Fibroblast of villous mesenchyme (primary cell): ENCODE measurements at regions not wholly inside any gene's neighbourhood (a gene's known extent, or its start where the extent isn't known, plus 50 kb on each side); places are given as distances from the start of the nearest gene placed in this dataset.
"Not testable (repeated sequence)": the region's sequence is repeated elsewhere in the genome, so short reads cannot be mapped to it uniquely, and the experiment has no call there.

Source experiments
- DNase-seq: peaks from one replicate; pipeline ENCODE4 v3.0.0-alpha.2; 2010; ENCODE audit warnings: low read depth
- H3K4me3 ChIP-seq: 2 replicates; pipeline ENCODE4 v1.5.1; 2011; ENCODE audit warnings: low read depth, mild to moderate bottlenecking, low read length
- CTCF ChIP-seq: IDR thresholded peaks from 2 replicates; pipeline ENCODE4 v1.5.1; 2012; ENCODE audit warnings: low read depth, mild to moderate bottlenecking, low read length; ENCODE audit not compliant: insufficient read depth

- no peak for DNase-seq
- TF ChIP-seq CTCF = no peak
- no peak overlapping the region for H3K4me3 ChIP-seq
Measured at GRCh38 chr11:114799476-114799875, 121.1 kb downstream of the NXPE2 start.

GRCh38 chr11:114801773-114802172 is 123.4 kb downstream of the NXPE2 start:
- no peak overlapping the region for H3K4me3 ChIP-seq
- TF ChIP-seq CTCF = no peak
- no peak for DNase-seq

GRCh38 chr11:114802878-114803277 is 124.6 kb downstream of the NXPE2 start:
- TF ChIP-seq CTCF = no peak
- no peak for DNase-seq
- no peak overlapping the region for H3K4me3 ChIP-seq

GRCh38 chr11:114805431-114805830 is 127.1 kb downstream of the NXPE2 start:
- not testable (repeated sequence) for H3K4me3 ChIP-seq, DNase-seq

- no peak overlapping the region for H3K4me3 ChIP-seq
- DNase-seq = no peak
- TF ChIP-seq CTCF = no peak
Measured at GRCh38 chr11:114811971-114812370, 133.6 kb downstream of the NXPE2 start.

- H3K4me3 ChIP-seq = no peak overlapping the region
- DNase-seq = no peak
- no peak for TF ChIP-seq CTCF
Measured at GRCh38 chr11:114812733-114813132, 134.4 kb downstream of the NXPE2 start.

GRCh38 chr11:114813189-114813718 is 134.9 kb downstream of the NXPE2 start:
- DNase-seq = no peak
- TF ChIP-seq CTCF = no peak
- no peak overlapping the region for H3K4me3 ChIP-seq

GRCh38 chr11:114815176-114815575 is 136.8 kb downstream of the NXPE2 start:
- no peak overlapping the region for H3K4me3 ChIP-seq
- no peak for DNase-seq
- TF ChIP-seq CTCF = no peak
